B cell (primary cell): ENCODE measurements at regions not wholly inside any gene's neighbourhood (a gene's known extent, or its start where the extent isn't known, plus 50 kb on each side); places are given as distances from the start of the nearest gene placed in this dataset.

ENCODE experiments used
- EZH2 ChIP-seq: IDR thresholded peaks from 2 replicates; pipeline ENCODE4 v1.6.1; 2012; ENCODE audit warnings: borderline replicate concordance, low read depth, mild to moderate bottlenecking, moderate library complexity, low read length; ENCODE audit not compliant: insufficient read depth, poor library complexity, severe bottlenecking
- TF ChIP-seq, protein P1 (sequence below): fragments of 200-600 bp; IDR thresholded peaks from one replicate; pipeline ENCODE4 v1.8.0; 2022; ENCODE audit warnings: antibody characterized with exemption, mild to moderate bottlenecking

DNA sequence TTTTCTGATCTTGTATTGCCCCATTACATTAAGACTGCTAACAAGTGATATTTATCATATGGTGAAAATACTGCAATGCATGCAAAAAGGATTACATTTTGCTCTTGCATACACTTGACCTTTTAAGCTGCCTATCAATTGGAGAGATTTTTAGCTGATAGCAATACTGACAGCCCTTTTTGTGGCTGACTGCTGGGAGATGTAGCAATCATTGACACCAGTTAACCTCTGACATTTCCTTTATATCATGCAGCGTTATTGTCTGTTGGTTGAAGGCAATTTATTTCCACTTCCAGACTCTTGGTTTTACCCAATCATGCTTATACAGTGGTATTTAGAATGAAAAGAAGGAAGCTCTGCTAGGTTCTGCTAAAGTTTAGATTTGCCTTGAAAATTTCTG, 364.0 kb downstream of the LMO7 start:
- TF ChIP-seq, protein P1, sequence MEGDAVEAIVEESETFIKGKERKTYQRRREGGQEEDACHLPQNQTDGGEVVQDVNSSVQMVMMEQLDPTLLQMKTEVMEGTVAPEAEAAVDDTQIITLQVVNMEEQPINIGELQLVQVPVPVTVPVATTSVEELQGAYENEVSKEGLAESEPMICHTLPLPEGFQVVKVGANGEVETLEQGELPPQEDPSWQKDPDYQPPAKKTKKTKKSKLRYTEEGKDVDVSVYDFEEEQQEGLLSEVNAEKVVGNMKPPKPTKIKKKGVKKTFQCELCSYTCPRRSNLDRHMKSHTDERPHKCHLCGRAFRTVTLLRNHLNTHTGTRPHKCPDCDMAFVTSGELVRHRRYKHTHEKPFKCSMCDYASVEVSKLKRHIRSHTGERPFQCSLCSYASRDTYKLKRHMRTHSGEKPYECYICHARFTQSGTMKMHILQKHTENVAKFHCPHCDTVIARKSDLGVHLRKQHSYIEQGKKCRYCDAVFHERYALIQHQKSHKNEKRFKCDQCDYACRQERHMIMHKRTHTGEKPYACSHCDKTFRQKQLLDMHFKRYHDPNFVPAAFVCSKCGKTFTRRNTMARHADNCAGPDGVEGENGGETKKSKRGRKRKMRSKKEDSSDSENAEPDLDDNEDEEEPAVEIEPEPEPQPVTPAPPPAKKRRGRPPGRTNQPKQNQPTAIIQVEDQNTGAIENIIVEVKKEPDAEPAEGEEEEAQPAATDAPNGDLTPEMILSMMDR, result no peak
- no peak for TF ChIP-seq EZH2
